TTC549 (cell line): ENCODE measurements at regions not wholly inside any gene's neighbourhood (a gene's known extent, or its start where the extent isn't known, plus 50 kb on each side); places are given as distances from the start of the nearest gene placed in this dataset.
"Not testable (repeated sequence)": the region's sequence is repeated elsewhere in the genome, so short reads cannot be mapped to it uniquely, and the experiment has no call there.

Source experiments
- FAIRE-seq: peaks from 2 replicates; lab custom pipeline; 2012; peaks lifted over from hg19 to GRCh38; lab: Jason Lieb, UNC

GRCh38 chr6:148602136-148602535 is 144.7 kb upstream of the UST start:
- FAIRE-seq, result no peak

DNA sequence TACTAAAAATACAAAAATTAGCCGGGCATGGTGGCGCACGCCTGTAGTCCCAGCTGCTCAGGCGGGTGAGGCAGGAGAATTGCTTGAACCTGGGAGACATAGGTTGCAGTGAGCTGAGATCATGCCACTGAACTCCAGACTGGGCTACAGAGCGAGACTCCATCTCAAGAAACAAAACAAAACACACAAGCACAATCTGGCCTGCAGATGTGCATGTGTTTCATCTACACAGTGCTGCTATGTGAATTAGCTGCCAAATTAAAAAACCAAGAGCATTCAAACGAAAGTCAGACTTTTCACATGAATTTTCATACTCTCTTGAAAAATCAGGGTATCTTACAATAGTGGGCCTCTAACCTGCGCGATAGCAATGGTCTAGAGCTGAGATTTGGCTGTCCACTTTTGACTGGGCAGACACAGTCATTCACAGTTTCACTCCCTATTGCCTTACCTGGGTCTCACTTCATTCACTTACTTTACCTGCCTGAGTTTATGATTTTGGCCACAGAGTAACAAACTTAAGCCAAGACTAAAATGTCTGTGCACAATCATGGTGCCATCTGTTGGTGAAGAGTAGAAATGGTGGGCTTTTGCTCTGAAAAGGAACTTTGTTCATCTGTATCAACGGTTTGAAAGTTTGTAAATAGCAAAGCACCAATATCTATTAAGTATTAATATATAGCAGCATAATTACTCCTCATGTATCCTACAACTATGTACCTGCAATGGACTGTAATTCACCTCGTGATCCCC is 138.5 kb upstream of the UST start:
- no peak for FAIRE-seq

DNA sequence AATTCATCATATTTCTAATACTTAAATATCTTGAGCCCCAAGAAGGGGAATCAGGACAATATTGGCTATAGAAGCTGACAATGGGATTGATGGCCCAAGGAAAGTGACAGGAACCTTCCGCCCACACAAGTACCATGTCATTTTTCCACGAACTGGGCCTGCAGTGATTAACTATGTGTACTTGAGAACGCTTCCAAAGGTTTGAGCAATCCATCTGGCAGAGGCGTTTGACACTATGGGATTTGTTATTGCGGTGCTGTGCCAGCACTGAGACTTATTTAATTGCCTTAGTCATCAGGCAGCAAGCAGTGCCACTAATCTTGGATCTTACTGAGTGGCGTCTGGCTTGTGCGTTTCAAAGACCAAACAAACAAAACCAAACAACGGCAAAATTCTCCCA is 135.6 kb upstream of the UST start:
- no peak for FAIRE-seq

- FAIRE-seq, result no peak
Measured at GRCh38 chr6:148612043-148612442, 134.8 kb upstream of the UST start.

DNA sequence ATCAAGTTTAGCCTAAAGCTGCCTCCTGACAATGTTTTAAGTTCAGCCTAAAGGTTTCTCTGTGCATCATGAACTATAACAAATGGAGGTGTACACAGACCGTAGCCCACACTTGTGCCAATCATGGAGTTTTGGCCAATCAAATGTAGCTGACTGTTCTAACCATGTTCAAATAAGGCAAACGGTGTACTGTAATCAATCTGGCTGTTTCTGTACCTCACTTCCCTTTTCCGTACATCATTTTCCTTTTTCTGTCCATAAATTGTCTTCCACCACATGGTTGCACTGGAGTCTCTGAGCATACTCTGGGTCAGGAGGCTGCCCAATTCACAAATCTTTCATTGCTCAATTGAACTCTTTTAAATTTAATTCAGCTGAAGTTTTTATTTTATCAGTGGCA is 132.2 kb upstream of the UST start:
- no peak for FAIRE-seq

DNA sequence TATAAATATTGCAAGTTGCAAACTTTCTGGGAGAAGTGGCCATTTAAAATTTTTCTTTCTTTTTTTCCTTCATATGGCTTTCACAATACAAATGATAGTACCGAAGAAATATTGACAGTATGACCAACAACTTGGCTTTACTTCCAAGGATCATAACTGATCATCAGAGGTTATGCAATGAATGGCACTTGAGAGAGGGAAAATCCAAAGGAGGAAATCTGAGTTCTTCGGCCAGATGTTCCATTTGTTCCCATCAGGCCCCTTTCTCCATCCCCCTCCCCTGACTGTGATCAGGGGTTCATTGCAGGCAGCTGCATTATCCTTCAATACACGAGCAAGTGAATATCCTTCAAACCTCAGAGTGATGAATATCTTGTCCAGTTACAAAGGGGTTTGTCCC is 130.0 kb upstream of the UST start:
- no peak for FAIRE-seq

GRCh38 chr6:148617530-148617929 is 129.3 kb upstream of the UST start:
- FAIRE-seq, result no peak

DNA sequence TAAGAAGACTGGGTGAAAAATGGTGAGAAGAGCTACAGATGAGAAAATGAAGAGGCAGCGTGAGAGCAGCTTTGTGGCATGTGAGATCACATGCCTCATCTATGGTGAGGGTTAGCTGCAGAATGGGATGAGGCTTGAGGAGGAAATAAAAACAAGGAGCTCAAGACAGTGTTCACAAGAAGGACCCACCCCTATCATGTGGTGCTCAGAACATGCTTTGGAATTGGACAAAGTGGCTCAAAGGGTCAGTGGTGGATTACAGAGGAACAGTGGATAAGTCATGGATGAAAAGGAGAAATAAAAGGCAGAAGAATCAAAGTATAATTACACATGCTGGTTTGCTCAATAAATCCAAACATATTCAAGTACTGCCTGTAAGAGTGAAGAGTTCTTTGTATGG is 126.9 kb upstream of the UST start:
- FAIRE-seq, result no peak

- no peak for FAIRE-seq
Measured at GRCh38 chr6:148620579-148621298, 126.1 kb upstream of the UST start.

- no peak for FAIRE-seq
Measured at GRCh38 chr6:148625609-148626008, 121.2 kb upstream of the UST start.

GRCh38 chr6:148628251-148628650 is 118.6 kb upstream of the UST start:
- no peak for FAIRE-seq

DNA sequence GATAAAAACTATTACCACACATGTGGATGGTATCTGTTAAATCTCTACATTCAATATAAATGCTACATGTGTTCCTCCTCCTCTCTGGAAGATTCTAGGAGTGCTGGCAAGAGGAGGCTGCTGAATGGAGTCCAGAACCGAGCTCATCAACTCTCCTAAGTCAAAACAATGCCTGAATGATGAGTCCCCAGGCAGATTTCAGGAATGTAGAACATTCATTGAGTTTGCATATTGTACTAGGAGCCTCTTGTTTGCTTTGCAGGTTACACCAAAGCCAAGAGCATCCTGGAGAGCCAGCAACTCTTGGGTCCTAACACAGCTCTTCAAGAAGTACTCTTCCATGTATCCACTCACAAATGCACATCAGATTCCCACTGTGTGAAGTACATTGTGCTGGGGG is 117.6 kb upstream of the UST start:
- no peak for FAIRE-seq

DNA sequence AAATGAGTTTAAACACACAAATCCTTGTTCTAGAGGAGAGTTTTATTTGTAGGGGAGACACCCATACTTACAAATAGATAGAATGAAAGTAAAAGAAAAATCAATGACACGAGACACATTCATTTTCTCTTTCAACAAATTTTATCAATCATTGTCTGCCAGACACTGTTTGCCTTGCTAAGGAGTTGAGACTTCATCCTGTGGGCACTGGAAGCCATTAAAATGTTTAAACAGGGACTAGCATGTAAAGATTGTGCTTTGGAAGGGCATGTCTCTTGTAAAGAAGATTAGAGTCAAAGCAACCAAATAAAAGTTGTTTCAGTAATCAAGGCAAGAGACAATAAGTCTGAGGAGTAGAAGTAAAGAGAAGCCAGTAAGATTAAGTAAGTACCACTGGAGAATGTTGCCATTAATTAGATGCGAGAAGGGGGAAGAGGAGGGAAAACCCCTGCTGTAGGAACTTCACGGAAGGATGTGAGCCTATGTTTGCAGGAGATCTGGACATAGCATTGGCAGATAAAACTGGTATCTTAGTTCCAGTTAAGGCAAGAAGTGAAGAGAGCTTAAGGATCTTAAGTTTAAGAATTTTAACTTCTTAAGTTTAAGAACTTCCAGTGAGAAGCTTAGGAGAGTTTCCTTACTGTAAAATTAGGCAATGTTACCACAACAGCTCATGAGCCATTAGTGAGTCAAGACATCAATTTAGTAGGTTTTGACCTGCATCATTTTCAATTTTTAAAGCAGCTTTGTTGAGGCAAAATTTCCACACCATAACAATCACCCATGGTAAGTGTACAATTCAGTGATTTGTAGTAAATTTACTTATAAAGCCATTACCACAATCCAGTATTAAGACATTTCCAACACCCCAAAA is 117.0 kb upstream of the UST start:
- FAIRE-seq, result no peak

- no peak for FAIRE-seq
Measured at GRCh38 chr6:148635070-148635743, 111.6 kb upstream of the UST start.

- FAIRE-seq, result not testable (repeated sequence)
Measured at GRCh38 chr6:148641836-148642235, 105.0 kb upstream of the UST start.

DNA sequence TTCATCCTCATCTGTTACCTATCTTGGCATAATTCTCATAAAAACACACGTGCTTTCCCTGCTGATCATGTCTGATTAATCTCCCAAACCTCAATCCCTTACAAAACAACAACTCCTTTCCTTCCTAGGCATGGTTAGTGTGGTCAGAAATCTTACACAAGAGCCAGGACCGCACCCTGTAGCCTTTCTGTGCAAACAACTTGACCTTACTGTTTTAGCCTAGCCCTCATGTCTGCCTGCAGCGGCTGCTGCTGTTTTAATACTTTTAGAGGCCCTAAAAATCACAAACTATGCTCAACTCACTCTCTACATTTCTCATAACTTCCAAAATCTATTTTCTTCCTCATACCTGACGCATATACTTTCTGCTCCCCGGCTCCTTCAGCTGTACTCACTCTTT is 103.6 kb upstream of the UST start:
- FAIRE-seq, result not testable (repeated sequence)

DNA sequence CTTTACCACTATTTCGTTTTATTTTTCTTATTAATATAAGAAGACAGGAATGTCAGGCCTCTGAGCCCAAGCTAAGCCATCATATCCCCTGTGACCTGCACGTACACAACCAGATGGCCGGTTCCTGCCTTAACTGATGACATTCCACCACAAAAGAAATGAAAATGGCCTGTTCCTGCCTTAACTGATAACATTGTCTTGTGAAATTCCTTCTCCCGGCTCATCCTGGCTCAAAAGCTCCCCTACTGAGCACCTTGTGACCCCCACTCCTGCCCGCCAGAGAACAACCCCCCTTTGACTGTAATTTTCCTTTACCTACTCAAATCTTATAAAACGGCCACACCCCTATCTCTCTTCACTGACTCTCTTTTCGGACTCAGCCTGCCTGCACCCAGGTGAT is 101.8 kb upstream of the UST start:
- FAIRE-seq, result not testable (repeated sequence)

DNA sequence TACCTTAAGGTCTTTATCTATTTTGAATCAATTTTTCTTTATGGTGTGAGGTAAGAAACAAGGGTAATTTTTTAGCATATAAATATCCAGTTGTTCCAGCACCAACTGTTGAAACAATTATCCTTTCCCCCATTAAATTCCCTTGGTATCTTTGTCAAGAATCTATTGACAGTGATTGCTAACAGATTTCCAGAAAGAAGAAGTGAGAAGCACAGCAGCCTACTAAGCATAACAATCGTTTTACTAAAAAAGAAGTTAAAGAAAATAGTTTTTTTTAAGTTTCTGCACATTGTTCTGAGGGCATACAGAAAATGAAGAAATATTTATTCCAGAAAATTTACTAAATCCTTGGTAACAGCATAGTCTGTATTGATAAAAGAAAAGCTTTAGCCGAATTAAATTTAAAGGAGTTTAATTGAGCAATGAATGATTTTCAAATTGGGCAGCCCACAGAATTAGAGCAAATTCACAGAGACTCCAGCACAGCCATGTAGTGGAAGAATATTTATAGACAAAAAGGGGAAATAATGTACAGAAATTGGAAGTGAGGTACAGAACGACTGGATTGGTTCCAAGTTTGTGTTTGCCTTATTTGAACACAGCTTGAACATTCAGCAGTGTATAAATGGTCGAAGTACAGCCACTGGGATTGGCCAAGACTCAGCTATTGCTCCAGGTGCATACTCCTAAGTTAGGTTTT is 97.9 kb upstream of the UST start:
- no peak for FAIRE-seq

DNA sequence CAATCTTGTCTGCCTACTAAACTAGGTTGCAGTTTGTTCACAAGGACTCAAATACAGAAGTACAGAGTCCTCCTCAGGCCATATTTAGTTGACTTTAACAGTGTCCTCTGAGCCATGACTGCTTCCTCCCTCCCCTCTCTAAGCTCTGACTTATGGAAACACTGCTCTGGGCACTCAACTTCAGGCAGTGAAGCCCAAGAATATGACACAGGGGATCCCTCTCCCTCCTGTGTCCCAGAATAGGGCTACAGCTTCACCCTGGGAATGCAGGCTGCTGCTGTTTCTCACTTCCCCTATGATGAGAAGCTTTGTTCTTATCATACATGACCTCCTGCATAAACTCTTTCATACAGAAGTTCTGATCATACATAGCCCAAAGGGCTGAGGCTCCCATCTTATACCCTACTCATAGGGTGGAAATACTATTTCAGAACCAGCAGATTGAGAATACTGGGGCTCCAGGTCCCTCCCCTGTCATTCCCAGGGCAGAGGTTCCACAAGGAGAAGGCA is 97.3 kb upstream of the UST start:
- no peak for FAIRE-seq

- no peak for FAIRE-seq
Measured at GRCh38 chr6:148650941-148651505, 95.8 kb upstream of the UST start.

DNA sequence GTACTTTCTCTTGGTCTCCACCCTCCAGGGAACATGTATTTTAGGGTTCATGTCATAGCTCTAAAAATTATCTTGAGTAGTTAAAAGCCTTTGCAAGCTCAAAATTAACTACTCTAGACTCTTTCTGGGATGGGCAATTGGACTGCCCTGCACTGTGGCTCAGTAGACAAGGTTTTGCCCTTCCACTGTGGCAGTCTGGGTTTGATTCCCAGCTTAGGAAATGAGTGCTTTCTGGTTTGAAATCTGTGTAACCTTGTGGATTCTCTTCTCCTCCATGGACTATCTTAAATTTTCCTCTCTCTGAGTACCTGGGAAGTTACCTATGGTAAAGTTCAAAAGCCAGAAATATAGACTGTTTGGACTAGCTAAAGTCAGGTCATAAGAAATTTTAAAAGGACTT is 94.6 kb upstream of the UST start:
- FAIRE-seq, result no peak
